NCI-H226 (cell line): ENCODE measurements at regions not wholly inside any gene's neighbourhood (a gene's known extent, or its start where the extent isn't known, plus 50 kb on each side); places are given as distances from the start of the nearest gene placed in this dataset.
"Not testable (repeated sequence)": the region's sequence is repeated elsewhere in the genome, so short reads cannot be mapped to it uniquely, and the experiment has no call there.

Experiments
- DNase-seq: peaks from one replicate; pipeline ENCODE4 v3.0.0-alpha.2; 2015

DNA sequence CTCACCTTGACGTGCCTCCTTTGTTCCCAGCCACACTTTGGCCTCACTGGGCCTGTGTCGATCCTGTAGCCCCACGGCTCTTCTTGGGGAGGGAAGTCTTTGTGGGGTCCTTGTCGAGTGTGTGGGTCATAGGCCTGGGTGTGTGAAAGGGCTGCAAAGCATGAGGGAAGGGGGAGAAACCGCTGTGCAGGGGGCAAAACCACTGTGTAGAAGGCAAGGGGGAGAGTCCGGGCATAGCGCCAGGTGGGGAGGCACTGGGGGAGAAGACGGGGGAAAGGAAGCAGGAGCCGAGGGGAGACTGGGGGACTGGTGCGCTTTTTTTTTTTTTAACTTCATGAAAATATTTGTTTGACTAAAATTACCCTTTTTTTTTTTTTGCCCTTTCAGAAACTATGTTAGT, 65.1 kb upstream of the RASD2 start:
- no peak for DNase-seq

DNA sequence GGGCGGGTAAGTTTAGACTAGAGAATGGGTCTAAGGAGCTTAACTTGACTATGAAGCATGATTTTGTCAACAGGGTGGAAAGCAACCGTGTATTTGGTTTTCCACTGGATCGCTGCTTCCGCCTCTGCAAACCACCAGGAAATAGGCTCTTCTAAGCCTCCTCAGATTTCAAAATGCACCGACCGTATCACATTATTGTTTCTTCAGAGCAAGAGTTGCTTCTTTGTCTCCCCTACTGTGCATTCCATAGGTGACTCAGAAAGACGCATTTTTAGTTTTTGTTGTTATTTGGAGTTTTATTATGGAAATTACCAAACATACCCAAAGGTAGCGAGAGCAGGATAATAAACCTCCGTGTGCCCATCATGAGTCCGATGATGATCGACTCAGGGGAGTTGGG, 64.3 kb upstream of the RASD2 start:
- no peak for DNase-seq

GRCh38 chr22:35477911-35478582, 62.6 kb upstream of the RASD2 start:
- peak; percentile 76 for DNase-seq

DNA sequence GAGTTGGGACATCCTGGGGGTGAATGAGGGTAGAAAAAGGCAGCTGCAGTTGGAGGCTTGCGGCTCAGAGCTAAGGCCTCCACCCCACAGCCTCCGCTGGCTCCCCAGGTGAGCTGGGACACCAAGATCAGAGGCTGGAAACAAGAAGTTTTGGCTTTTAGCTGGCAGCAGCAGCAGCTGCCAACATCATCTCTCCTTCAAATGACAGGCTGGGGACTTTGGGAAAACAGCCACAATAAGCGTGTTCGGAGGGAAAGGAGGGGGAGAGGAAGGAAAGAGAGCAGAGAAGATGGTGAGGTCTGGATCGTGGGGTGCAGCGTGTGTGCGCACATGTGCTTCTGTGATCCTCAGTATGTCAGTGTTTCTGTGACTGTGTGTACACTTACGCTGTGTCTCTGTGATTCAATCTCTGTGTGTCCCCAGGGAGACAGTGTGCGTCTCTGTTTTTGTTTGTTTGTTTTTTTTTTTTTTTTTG, 62.0 kb upstream of the RASD2 start:
- DNase-seq = no peak

DNA sequence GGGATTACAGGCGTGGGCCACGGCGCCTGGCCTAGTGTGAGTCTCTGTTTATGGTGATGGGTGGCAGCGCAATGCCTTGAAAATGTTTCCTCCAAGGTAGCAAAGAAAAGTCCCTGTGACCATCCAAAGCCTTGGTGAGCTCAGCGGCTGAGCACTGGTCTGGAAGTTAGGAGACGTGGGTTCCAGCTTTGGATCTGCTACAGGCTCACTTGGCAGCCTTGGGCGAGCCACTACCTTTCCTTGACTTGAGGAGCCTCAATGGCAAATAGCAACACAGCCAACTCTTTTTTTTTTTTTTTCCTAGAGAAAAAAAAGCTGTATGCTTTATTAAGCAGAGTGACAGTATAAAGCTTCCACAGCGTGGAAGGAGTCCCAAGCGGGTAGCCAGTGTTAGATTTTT, 61.3 kb upstream of the RASD2 start:
- no peak for DNase-seq

- no peak for DNase-seq
These were observed 60.6 kb upstream of the RASD2 start for GRCh38 chr22:35479985-35480550.

- no peak for DNase-seq
These were observed 59.7 kb upstream of the RASD2 start for GRCh38 chr22:35480627-35481550.

DNA sequence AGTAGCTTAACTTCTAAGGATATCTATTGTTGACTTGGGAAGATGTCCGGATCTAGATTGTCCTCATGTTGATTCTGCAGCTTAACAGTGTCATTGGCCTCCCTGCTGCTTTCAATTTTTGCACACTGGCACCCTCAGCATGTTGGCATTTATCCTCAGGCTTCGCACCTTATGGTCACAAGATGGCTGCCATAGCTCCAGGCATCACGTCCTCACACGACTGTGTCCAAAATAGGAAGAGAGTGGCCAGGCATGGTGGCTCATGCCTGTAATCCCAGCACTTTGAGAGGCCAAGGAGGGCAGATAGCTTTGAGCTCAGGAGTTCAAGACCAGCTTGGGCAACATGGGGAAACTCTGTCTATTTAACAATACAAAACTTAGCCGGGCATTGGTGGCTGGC, 58.3 kb upstream of the RASD2 start:
- no peak for DNase-seq

GRCh38 chr22:35482974-35483373, 57.7 kb upstream of the RASD2 start:
- DNase-seq = no peak

DNA sequence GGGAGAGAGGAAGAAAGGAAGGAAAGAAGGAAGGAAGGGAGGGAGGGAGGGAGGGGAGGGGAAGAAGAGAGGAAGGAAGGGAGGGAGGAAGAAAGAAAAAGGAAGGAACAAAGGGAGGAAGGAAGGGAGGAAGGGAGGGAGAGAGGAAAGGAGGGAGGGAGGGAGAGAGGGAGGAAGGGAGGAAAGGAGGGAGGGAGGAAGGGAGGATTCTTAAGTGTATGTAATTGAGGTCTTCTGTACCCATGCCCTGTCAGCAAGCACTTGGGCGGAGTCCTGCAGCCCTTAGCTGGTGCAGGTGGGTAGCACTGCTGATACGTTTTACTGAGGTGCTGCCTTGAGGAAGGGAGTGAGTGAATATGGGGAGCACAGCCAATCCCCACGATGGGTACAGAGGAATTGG, 56.9 kb upstream of the RASD2 start:
- no peak for DNase-seq

GRCh38 chr22:35484651-35485556, 55.7 kb upstream of the RASD2 start:
- DNase-seq = no peak

DNA sequence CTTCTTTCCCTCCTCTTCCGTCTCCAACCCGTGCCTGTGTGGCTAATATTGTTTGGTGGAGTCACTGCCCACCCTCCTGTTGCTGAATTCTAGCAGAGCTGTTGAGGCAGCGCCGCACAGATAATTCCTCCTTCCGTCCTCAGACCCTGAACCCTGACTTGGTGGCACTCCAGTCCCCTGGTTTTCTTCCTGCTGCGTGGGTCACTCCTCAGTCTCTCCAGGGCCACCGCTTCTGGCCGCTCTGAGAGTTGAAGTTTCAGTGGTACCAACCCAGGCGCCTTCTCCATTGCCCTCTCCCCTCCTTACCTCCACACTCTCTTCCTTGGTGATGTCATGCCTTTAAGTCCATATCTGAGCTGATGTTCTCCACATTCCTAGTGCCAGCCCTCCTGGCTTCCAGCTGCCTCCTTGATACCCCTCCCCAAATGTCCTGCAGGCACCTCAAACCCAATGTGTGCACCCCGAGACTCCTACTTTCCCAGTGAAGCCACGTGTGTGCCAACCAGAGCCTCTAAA, 54.5 kb upstream of the RASD2 start:
- DNase-seq = no peak

DNA sequence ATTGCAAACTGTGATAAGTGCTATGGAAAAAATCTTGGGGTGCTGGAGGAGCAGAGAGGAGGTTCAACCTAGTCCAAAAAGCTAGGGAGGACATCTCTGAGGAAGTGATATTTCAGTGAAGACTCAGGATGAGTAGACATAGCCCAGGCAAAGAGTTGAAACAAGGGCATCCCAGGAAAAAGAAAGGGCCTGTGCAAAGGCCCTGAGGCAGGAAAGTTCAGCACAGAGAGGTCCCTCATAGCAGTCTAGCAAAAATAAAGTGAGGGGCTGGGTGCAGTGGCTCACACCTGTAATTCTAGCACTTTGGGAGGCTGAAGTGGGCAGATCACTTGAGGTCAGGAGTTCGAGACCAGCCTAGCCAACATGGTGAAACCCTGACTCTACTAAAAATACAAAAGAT, 53.0 kb upstream of the RASD2 start:
- not testable (repeated sequence) for DNase-seq

GRCh38 chr22:35488513-35488912, 52.1 kb upstream of the RASD2 start:
- DNase-seq = no peak

DNA sequence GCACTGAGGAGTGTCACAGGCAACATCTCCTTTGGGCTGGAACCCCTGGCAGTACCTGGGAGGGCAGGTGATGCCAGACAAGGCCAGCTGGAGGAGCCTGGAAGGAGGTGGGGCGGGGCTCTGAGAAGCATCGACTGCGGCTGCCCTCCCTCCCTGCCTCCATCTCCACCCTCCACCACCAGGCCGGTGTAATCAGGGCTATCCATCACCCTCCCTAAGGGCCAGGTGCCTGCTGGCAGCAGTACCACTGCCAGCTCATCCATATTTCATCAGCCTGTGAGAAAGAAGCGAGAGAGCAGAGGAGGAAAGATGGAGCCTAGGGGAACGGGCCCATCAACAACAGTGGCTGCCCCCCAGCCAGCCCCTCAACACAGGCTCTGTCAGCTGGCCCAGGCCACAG, 51.4 kb upstream of the RASD2 start:
- DNase-seq = peak; percentile 51
